ENCODE measurements at regions not wholly inside any gene's neighbourhood (a gene's known extent, or its start where the extent isn't known, plus 50 kb on each side); places are given as distances from the start of the nearest gene placed in this dataset.

GRCh38 chr9:14517154-14517906 is 175.9 kb downstream of the ZDHHC21 start:
- TF ChIP-seq GATA2 (CRISPR knock-in tag; IDR thresholded peaks at IDR 0.05): peak; percentile 96
- no peak for TF ChIP-seq TAF1 (IDR thresholded peaks at IDR 0.05; ENCODE audit: borderline replicate concordance, low read depth, low read length)
- peak; percentile 89 for TF ChIP-seq FOXJ3 (CRISPR knock-in tag; IDR thresholded peaks at IDR 0.05)
- peak; percentile 13; the same call in 1 of the 2 replicates for TF ChIP-seq MXI1 (IDR thresholded peaks at IDR 0.05; ENCODE audit: low read depth, low read length)
- TF ChIP-seq RFX5 (IDR thresholded peaks at IDR 0.05; ENCODE audit: low read length): peak; percentile 69; the same call in 1 of the 2 replicates
- no peak for TF ChIP-seq FOXM1 (IDR thresholded peaks at IDR 0.05; ENCODE audit: low read depth)
- peak in 1 of 2 experiments; percentile 80; a peak in 2 of 4 replicates for TF ChIP-seq EP300 (IDR thresholded peaks at IDR 0.05; ENCODE audit: borderline replicate concordance in 1 of 2, low read depth in 1 of 2, low read length in 1 of 2)
- TF ChIP-seq ELF1 (IDR thresholded peaks at IDR 0.05): no peak
- no peak for TF ChIP-seq ZBTB33 (IDR thresholded peaks at IDR 0.05; ENCODE audit: borderline replicate concordance, low read depth)
- TF ChIP-seq CTCF (IDR thresholded peaks at IDR 0.05): no peak
- TF ChIP-seq RAD21 (IDR thresholded peaks at IDR 0.05; ENCODE audit: low read length): peak; percentile 1; the same call in 1 of the 2 replicates
- TF ChIP-seq TCF12 (IDR thresholded peaks at IDR 0.05): peak; percentile 37; the same call in 1 of the 2 replicates
- peak; percentile 81 for TF ChIP-seq CHD2 (IDR thresholded peaks at IDR 0.05; ENCODE audit: low read length, partially characterized antibody)
- TF ChIP-seq RCOR1 (IDR thresholded peaks at IDR 0.05; ENCODE audit: low read length): peak; percentile 94
- no peaks in the 10 kb centered on the region for H3F3A ChIP-seq (replicated peaks; ENCODE audit: insufficient read depth)
- peak; percentile 36 for DNase-seq
- no peaks in the 10 kb centered on the region for H3K9me2 ChIP-seq
- no peaks in the 10 kb centered on the region for H3K27me3 ChIP-seq (ENCODE audit: insufficient read depth)
- peak overlapping the region in 1 of 2 experiments; percentile 93; a peak in 2 of 4 replicates for H3K27ac ChIP-seq (ENCODE audit: low read depth in 2 of 2, low read length in 1 of 2)
- H3K4me3 ChIP-seq (ENCODE audit: low read depth in 2 of 2, low read length in 1 of 2): no peak overlapping the region
- no peak overlapping the region for H2AFZ ChIP-seq (ENCODE audit: low read depth)
- no peak overlapping the region for H3K9ac ChIP-seq
- WGBS (ENCODE audit: low lambda C conversion rate): 42% methylated on average over 4 of the region's 4 CpGs
- H4K20me1 ChIP-seq (ENCODE audit: insufficient read depth): no peaks in the 10 kb centered on the region
- no peaks in the 10 kb centered on the region for H3K79me2 ChIP-seq (ENCODE audit: insufficient read depth)
- no peaks in the 10 kb centered on the region for H3K9me3 ChIP-seq
- H3K4me1 ChIP-seq (ENCODE audit: control insufficient read depth in 1 of 2, insufficient read depth in 2 of 2, low read depth in 1 of 2, low read length in 1 of 2): peaks cover 0 to 27% of the 10 kb centered on the region in 2 experiments; a peak in 2 of 4 replicates
- POLR2A ChIA-PET: interaction anchor here (1.3 kb wide), 1 partner anchor 78 kb away, joined by 3 read pairs; no protein-coding TSS in a partner anchor
- no peak overlapping the region for H3K4me2 ChIP-seq
- CTCF ChIA-PET: interaction anchor here (0.8 to 2.6 kb wide), 10 partner anchors 15 to 1813 kb away, joined by 3 to 8 read pairs (median 4); no protein-coding TSS in a partner anchor
- no peaks in the 10 kb centered on the region for H3K36me3 ChIP-seq (replicated peaks in 1 of 2; ENCODE audit: control insufficient read depth in 1 of 2, insufficient read depth in 2 of 2, low read length in 1 of 2)
